NCI-H187 (cell line): ENCODE measurements at regions not wholly inside any gene's neighbourhood (a gene's known extent, or its start where the extent isn't known, plus 50 kb on each side); places are given as distances from the start of the nearest gene placed in this dataset.
"Not testable (repeated sequence)": the region's sequence is repeated elsewhere in the genome, so short reads cannot be mapped to it uniquely, and the experiment has no call there.

Experiments used
- DNase-seq, 2 experiments: peaks; one replicate each; lab custom pipeline; 2025; lab: John Stamatoyannopoulos, UW

- not testable (repeated sequence) for DNase-seq
These were observed 1558.6 kb upstream of the SEL1L start for GRCh38 chr14:83091991-83092956.

DNA sequence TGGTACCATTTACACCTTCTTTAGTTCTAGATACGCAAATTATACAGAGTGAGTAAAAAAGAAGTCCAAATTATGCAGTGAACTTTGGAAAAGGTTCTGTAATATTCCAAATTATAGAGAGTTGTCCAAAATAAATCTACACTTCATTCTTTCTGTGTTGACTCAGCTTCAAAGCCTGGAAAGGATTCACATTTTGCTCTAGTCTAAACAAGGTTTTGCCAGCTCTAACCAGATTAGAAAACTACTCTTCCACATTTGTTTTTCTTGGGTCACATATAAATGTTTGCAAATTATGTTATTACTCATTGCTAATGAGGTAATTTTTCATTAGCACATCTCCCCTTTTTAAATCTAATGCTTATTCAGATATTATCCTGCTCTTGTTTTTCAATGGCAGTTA lies 1562.4 kb upstream of the SEL1L start:
- DNase-seq: no peak

DNA sequence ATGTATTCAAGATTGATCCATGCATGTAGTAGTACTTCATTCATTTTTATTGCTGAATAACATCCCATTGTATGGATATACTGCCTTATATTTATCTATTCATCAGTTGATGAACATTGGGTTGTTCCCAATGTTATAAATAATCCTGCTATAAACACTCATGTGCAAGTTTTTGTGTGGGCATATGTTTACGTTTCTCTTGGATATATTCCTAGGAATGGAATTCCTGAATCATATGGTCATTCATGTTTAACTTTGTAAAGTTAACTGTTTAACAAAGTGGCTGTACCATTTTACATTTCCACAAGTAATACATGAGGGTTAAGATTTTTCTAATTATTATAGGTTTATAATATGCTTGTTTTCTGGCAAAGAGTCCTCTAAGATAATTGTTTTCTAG lies 1568.2 kb upstream of the SEL1L start:
- no peak for DNase-seq

GRCh38 chr14:83118029-83118428 lies 1584.4 kb upstream of the SEL1L start:
- DNase-seq: no peak

GRCh38 chr14:83120187-83120586 lies 1586.5 kb upstream of the SEL1L start:
- DNase-seq: no peak

DNA sequence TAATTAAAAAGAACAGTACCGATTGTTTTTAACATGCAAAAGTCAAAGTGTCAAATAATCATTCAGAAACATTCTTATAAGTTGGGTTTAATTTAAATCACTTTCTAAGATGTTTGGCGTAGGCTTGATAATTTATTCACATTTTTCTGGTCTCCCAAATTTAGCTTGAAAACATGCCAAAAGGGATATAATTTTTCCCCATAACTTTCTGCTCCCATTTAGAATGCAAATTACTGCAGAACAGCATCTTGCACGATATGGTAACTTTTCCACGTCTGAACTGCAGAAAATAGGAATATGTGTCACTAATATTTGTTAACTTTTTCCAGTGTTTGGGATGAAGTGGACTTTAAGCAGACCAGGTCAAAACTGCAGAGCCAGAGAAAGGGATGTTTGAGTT lies 1592.4 kb upstream of the SEL1L start:
- DNase-seq: no peak

DNA sequence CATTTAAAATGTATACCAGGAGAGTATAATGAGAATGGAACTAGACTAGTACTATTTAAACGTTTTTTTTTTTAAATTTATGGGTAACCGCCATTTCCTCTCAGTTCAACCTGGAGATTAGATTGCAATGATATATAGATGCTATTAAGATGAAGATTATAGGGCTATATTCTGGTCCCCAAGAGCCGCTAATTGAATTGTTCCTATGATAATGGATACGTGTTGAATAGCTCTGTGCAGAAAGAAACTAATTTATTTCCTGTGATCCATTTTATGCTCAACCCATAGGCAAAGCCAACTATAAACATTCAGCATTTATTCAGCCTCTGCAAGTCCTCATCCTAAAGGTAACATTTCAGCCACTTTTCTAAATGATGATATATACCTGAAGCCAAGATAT lies 1595.1 kb upstream of the SEL1L start:
- DNase-seq: no peak

DNA sequence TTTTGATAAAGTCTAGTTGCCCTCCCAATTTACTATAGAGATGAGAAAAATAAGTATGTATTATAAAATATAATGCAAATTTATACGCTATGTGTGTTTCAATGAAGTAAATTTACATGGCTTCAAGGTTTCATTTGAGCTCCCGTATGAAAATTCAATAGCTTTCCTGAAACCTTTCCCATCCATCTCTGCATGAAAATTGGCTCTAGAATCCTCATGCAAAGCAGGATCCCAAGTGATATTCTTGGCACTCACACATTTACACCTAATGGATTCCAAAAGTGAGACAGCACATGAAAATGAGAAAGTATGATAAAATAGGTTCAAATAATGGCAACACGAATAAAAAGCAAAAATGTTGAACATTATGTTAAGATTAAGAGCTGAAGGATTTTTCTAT lies 1595.8 kb upstream of the SEL1L start:
- DNase-seq: no peak

DNA sequence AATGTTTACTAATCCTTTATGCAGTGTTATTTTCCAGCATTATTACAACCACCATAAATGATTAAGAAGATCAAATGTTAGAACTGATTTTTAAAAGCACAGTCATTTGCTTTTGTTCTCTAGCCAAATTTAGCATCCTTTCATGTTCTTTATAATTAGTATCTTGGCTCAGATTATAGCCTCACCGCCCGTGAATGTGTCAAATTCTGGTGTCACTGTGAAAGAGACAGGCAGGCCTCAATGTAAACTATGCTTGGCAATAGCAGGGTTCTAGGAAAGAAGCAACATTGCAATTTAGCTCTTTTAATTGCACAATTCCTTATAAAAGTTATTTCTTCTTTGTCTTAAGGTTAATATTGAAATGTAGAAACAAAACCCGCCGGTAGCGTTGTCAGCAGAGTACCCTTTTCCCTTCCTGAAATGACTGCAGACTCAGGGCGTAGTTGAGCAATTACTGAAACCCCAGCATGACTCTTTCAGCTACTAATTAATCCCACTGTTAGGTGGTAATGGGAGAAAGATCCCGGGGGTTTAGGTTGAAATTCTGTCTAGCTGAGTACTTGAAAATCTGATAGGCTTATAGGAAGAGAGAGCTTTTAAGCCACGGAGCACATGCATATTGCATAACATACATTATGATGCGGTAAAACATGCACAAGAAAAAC lies 1600.5 kb upstream of the SEL1L start:
- no peak for DNase-seq

- no peak for DNase-seq
These were observed 1607.1 kb upstream of the SEL1L start for GRCh38 chr14:83140756-83141155.

DNA sequence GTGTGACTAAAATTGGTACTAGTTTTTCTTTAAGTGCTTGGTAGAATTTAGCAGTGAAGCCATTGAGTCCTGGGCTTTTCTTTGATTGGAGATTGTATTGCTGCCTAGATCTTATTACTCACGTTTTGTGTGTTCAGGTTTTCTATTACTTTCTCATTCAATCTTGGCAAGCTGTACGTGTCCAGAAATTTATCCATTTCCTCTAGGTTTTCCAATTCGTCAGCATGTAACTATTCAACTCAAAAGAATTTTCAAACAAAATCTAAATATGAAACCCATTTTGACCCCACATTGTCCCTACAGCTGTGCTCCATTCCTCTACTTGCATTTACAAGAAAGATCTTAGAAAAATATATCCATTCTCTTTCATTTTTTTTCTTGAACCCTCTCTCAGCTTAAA lies 1613.4 kb upstream of the SEL1L start:
- DNase-seq: no peak

GRCh38 chr14:83151571-83151970 lies 1617.9 kb upstream of the SEL1L start:
- no peak for DNase-seq

DNA sequence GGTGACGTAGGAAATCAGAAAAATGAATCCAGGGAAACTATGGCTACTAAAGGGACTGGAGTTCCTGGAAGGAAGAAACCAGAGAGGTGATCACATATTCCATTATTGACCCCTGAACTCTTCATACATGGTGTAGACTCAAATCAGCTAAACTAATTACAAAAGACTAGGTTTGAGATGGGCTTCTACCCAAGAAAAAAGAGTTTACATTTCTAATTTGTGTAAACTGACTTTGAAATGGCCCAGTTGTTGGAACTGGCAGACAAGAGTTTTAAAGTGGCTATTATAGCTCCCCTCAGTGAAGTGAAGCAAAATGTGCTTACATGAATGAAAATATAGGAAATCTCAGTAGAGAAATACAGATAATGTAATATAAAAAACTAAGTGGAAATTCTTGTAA lies 1619.4 kb upstream of the SEL1L start:
- DNase-seq: no peak

DNA sequence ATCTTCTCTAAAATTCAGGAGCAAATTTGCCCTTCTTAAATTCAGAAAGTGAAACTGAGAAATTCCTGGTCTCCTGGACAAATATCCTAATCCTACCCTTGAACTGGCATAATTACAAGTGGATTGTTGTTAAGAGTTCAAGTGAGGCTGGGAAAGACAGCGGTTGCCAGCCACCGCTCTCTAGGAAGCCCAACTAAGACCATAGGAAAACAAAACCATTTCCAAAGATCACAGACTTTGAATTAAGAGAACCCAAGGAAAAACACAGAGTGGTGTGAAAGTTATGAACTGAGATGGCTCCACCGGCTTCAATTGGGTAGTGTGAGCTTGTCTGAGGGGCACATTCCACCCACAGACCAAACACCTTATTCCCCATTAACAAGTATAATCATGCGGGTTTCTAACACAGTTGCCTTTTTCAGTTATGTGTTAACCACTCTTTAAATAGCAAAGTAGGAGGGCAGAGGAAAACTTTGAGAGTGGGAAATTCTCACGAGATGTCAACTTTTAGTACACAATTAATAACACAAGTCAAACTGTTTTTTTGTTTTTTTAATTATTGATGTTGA lies 1628.8 kb upstream of the SEL1L start:
- no peak for DNase-seq

GRCh38 chr14:83163016-83163415 lies 1629.4 kb upstream of the SEL1L start:
- DNase-seq: no peak

DNA sequence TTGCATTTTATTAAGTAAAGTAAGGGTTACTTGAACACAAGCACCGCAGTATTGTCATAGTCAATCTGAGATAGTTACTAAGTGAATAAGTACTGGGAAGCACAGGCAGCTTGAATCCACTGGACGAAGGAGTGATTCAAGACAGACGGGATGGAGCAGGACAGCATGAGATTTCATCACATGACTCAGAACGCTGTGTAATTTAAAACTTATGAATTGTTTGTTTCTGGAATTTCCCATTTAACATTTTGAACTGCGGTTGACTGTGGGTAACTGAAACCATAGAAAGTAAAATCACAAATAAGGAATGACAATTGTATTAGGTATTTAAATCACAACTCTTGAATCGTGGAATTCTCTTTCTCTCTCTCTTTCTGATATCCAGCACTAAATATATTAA lies 1630.4 kb upstream of the SEL1L start:
- no peak for DNase-seq

DNA sequence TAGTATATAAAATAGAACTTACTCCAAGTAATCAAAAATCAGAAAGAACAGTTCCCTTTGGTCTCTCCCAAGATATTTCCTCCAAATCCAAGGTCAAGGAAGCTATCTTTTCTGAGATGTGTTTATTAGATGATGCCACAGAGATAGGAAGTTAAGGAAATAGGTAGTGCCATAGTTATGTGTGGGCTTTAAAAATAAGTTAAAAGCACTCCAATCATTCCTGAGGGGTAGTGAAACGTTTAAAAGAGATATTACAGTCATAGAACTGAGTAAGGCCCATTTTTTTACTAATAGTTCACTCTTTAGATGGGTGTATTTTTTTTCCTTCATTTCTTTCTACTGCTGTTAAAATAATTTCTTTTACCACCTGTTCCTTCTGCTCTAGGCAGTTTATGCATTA lies 1630.9 kb upstream of the SEL1L start:
- DNase-seq: no peak

- no peak for DNase-seq
These were observed 1636.5 kb upstream of the SEL1L start for GRCh38 chr14:83170165-83170564.

GRCh38 chr14:83171761-83172160 lies 1638.1 kb upstream of the SEL1L start:
- no peak for DNase-seq

DNA sequence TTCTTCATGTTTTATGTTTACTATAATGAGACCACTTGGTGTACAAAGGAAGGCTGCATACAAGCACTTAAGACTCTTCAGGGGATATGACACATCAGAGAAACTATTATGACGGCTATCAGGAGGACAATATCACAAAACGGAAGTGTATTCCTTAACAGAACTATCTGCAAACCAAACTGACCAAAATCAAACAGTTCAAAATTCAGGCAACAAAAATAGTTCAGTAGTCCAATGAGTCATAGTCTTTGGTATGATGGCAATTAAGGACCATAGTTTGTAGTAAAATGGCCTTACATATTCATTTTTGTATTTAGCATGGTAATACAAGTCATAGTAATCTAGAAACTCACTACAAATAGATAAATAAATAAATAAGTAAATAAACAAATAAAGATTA lies 1638.7 kb upstream of the SEL1L start:
- DNase-seq: no peak

- DNase-seq: no peak
These were observed 1640.0 kb upstream of the SEL1L start for GRCh38 chr14:83173687-83174086.

- no peak for DNase-seq
These were observed 1650.9 kb upstream of the SEL1L start for GRCh38 chr14:83184531-83184930.

DNA sequence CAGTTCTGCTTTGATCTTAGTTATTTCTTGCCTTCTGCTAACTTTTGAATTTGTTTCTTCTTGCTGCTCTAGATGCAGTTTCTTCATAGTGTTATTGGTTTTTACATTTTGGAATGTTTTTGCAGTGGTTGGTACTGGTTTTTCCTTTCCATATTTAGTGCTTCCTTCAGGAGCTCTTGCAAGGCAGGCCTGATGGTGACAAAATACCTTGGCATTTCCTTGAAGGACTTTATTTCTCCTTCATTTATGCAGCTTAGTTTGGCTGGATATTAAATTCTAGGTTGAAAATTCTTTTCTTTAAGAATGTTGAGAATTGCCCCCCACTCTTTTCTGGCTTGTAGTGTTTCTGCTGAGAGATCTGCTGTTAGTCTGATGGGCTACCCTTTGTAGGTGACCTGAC lies 1654.7 kb upstream of the SEL1L start:
- not testable (repeated sequence) for DNase-seq
